Ovary (tissue), 3 donors: ENCODE measurements at regions not wholly inside any gene's neighbourhood (a gene's known extent, or its start where the extent isn't known, plus 50 kb on each side); places are given as distances from the start of the nearest gene placed in this dataset.

ENCODE experiments used
- CTCF ChIP-seq, 3 donors: fragments of 450-650 bp in 2 of 3; fragments of 200-600 bp in 1 of 3; IDR thresholded peaks; one replicate each; pipeline versions ENCODE4 v1.5.1 to v1.8.0; 2016 to 2022; ENCODE audit warnings: antibody characterized with exemption in 3 of 3, mild to moderate bottlenecking in 1 of 3
- POLR2A ChIP-seq: fragments of 450-650 bp; IDR thresholded peaks from one replicate; pipeline ENCODE4 v1.6.1; 2017; ENCODE audit warnings: antibody characterized with exemption, mild to moderate bottlenecking, moderate library complexity
- donor health status: DM: no; HTN: no; CAD: no.

- no peak for TF ChIP-seq POLR2A
- no peak for TF ChIP-seq CTCF (IDR thresholded peaks at IDR 0.05)
These were observed 141.1 kb downstream of the METTL4 start for GRCh38 chr18:2430191-2430590.
